Breast epithelium (tissue), 3 donors: ENCODE measurements at regions not wholly inside any gene's neighbourhood (a gene's known extent, or its start where the extent isn't known, plus 50 kb on each side); places are given as distances from the start of the nearest gene placed in this dataset.

Experiments used
- CTCF ChIP-seq, 3 donors: fragments of 450-650 bp; IDR thresholded peaks; one replicate each; pipeline ENCODE4 v1.5.1; 2016 to 2017; ENCODE audit warnings: antibody characterized with exemption in 3 of 3, mild to moderate bottlenecking in 3 of 3, moderate library complexity in 3 of 3
- POLR2A ChIP-seq: fragments of 450-650 bp; IDR thresholded peaks from one replicate; pipeline ENCODE4 v1.6.1; 2016; ENCODE audit warnings: antibody characterized with exemption, mild to moderate bottlenecking, moderate library complexity
- POLR2AphosphoS5 ChIP-seq, 3 donors: sonication (generic); formaldehyde crosslinking; IDR thresholded peaks; one replicate each; pipeline ENCODE4 v1.6.1; 2017; ENCODE audit warnings: antibody characterized with exemption in 3 of 3

GRCh38 chr20:47974234-47974878, 189.1 kb upstream of the SULF2 start:
- TF ChIP-seq POLR2A (no peak), POLR2AphosphoS5 (IDR thresholded peaks at IDR 0.05) (no peak), CTCF (IDR thresholded peaks at IDR 0.05) (no peak)
